GM19238 (cell line): ENCODE measurements at regions not wholly inside any gene's neighbourhood (a gene's known extent, or its start where the extent isn't known, plus 50 kb on each side); places are given as distances from the start of the nearest gene placed in this dataset.

Experiments
- DNase-seq: peaks from one replicate; pipeline ENCODE4 v3.0.0; 2011; ENCODE audit warnings: low spot score; ENCODE audit not compliant: insufficient read length

- no peak for DNase-seq
These were observed 290.4 kb downstream of the AACS start for GRCh38 chr12:125355614-125356013.

- DNase-seq, result no peak
These were observed 290.9 kb downstream of the AACS start for GRCh38 chr12:125356111-125356510.

- DNase-seq, result no peak
These were observed 292.3 kb downstream of the AACS start for GRCh38 chr12:125357561-125357960.

GRCh38 chr12:125360540-125360939 lies 295.3 kb downstream of the AACS start:
- no peak for DNase-seq

GRCh38 chr12:125371033-125371432 lies 305.8 kb downstream of the AACS start:
- DNase-seq, result no peak

GRCh38 chr12:125372085-125372484 lies 306.9 kb downstream of the AACS start:
- DNase-seq, result no peak

GRCh38 chr12:125373375-125373774 lies 308.1 kb downstream of the AACS start:
- DNase-seq, result no peak

- DNase-seq, result no peak
These were observed 311.2 kb downstream of the AACS start for GRCh38 chr12:125376422-125376821.

GRCh38 chr12:125377093-125377492 lies 311.9 kb downstream of the AACS start:
- no peak for DNase-seq

- DNase-seq, result no peak
These were observed 316.1 kb downstream of the AACS start for GRCh38 chr12:125381373-125381772.

- DNase-seq, result no peak
These were observed 317.7 kb downstream of the AACS start for GRCh38 chr12:125382926-125383325.

GRCh38 chr12:125386652-125387051 lies 321.4 kb downstream of the AACS start:
- no peak for DNase-seq

- DNase-seq, result no peak
These were observed 322.0 kb downstream of the AACS start for GRCh38 chr12:125387206-125387605.

GRCh38 chr12:125389061-125389697 lies 323.9 kb downstream of the AACS start:
- no peak for DNase-seq

GRCh38 chr12:125393569-125393968 lies 328.3 kb downstream of the AACS start:
- DNase-seq, result no peak

GRCh38 chr12:125395583-125396215 lies 330.5 kb downstream of the AACS start:
- DNase-seq, result no peak

GRCh38 chr12:125399489-125399888 lies 334.3 kb downstream of the AACS start:
- DNase-seq, result no peak

GRCh38 chr12:125402874-125403789 lies 337.9 kb downstream of the AACS start:
- no peak for DNase-seq

GRCh38 chr12:125403843-125404242 lies 338.6 kb downstream of the AACS start:
- DNase-seq, result no peak

- no peak for DNase-seq
These were observed 340.9 kb downstream of the AACS start for GRCh38 chr12:125406131-125406530.

GRCh38 chr12:125408718-125409117 lies 343.5 kb downstream of the AACS start:
- DNase-seq, result no peak

GRCh38 chr12:125412506-125412905 lies 347.3 kb downstream of the AACS start:
- DNase-seq, result no peak
